ENCODE measurements at regions not wholly inside any gene's neighbourhood (a gene's known extent, or its start where the extent isn't known, plus 50 kb on each side); places are given as distances from the start of the nearest gene placed in this dataset.

DNA sequence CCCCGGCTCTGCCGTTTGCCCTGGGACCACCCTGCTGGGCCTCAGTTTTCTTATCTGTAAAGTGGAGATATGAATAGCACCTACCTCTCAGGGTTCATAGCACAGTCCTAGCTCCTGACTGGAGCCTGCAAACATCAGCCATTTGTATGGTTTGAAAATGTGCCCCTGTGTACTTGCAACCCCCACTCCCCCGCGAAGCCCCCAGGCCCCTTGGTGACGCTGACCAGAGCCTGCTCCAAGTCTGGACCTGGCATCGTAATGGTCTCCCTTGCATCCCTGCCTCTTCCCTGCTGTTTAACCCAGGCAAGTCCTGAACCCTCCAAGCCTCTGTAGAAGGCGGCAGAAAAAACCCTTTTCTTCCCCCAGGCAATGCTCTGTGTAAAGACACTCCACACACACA is 128.0 kb downstream of the IRF8 start:
- ChIA-PET CTCF (no interaction called here), POLR2A (ENCODE audit: low non-redundant PET) (no interaction called here)
- TF ChIP-seq CTCF (conservative IDR thresholded peaks at IDR 0.05; ENCODE audit: low read depth) = no peak
- DNase-seq (ENCODE audit: low spot score) = no peak
- no peak overlapping the region for H3K27ac ChIP-seq

- no peak for DNase-seq (ENCODE audit: low spot score)
- no peak for TF ChIP-seq CTCF (conservative IDR thresholded peaks at IDR 0.05; ENCODE audit: low read depth)
- POLR2A ChIA-PET (ENCODE audit: low non-redundant PET) = no interaction called here
- CTCF ChIA-PET = interaction anchor here (0.7 to 0.8 kb wide), 2 partner anchors 11 to 57 kb away, joined by 3 read pairs; no protein-coding TSS in a partner anchor
- no peak overlapping the region for H3K27ac ChIP-seq
Measured at GRCh38 chr16:86027373-86028126, 128.6 kb downstream of the IRF8 start.

- TF ChIP-seq CTCF (conservative IDR thresholded peaks at IDR 0.05; ENCODE audit: low read depth) = no peak
- DNase-seq (ENCODE audit: low spot score) = no peak
- ChIA-PET POLR2A (ENCODE audit: low non-redundant PET) (no interaction called here), CTCF (interaction anchor here (0.6 to 1.0 kb wide), 3 partner anchors 13 to 266 kb away, joined by 3 to 5 read pairs (median 3); no protein-coding TSS in a partner anchor)
- H3K27ac ChIP-seq = no peak overlapping the region
Measured at GRCh38 chr16:86029131-86029741, 130.3 kb downstream of the IRF8 start.

GRCh38 chr16:86030116-86030515 is 131.2 kb downstream of the IRF8 start:
- H3K27ac ChIP-seq = no peak overlapping the region
- no peak for TF ChIP-seq CTCF (conservative IDR thresholded peaks at IDR 0.05; ENCODE audit: low read depth)
- POLR2A ChIA-PET (ENCODE audit: low non-redundant PET) = no interaction called here
- no peak for DNase-seq (ENCODE audit: low spot score)
- CTCF ChIA-PET = interaction anchor here (0.8 kb wide), 1 partner anchor 14 kb away, joined by 3 read pairs; no protein-coding TSS in a partner anchor

DNA sequence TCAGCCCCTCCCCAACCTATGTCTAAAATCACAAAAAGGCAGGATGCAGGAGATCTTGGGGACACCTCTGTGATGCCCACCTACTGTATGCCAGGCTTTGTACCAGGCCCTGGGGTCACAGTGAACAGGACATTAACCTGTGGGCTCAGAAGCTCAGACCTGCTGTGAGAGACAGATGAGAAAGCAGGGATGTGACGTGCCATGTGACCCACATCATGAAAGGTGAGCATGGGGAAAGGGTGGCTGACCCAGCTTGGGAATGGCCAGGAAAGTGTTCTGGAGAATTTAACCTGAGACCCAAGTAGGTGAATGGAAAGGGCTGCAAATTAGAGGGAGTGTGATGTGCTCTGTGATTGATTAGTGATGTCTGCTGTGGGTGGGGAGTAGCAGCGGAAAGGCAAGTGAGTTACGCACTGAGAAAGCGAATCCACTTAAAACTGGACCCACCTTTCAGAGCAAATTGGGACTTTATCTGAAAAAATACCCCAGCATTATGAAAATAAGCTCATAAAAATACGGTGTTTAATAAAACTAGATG is 132.2 kb downstream of the IRF8 start:
- no peak overlapping the region for H3K27ac ChIP-seq
- no peak for TF ChIP-seq CTCF (conservative IDR thresholded peaks at IDR 0.05; ENCODE audit: low read depth)
- no peak for DNase-seq (ENCODE audit: low spot score)
- ChIA-PET POLR2A (ENCODE audit: low non-redundant PET) (no interaction called here), CTCF (interaction anchor here (1.7 kb wide), 1 partner anchor 210 kb away, joined by 6 read pairs; no protein-coding TSS in a partner anchor)

DNA sequence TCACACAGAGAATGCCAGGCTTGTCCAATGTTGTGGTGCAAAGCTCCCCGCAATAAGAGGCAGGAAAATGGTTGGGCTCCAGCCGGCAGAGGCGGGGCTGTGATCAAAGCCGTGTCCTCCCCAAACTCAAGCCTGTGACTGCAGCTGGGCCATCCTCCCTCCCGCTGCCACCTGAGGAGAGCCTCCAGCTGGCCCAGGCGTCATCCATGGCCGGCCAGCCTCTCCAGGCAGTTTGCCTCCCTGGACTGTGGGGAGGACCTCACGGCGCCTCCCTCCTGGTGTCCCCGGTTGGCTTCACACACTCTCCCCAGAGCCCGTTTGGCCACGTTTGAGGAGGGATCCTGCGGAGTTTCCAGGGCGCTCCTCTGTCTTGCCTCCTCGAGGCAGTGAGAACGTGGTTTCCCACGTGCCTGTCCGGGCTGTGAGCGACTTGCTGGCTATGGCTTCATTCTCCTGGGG is 134.1 kb downstream of the IRF8 start:
- no peak for TF ChIP-seq CTCF (conservative IDR thresholded peaks at IDR 0.05; ENCODE audit: low read depth)
- DNase-seq (ENCODE audit: low spot score) = no peak
- H3K27ac ChIP-seq = no peak overlapping the region
- ChIA-PET CTCF (interaction anchor here (1.5 to 1.7 kb wide), 2 partner anchors 212 to 484 kb away, joined by 3 to 6 read pairs; no protein-coding TSS in a partner anchor), POLR2A (ENCODE audit: low non-redundant PET) (no interaction called here)
